Right lobe of liver (tissue), 4 donors: ENCODE measurements at regions not wholly inside any gene's neighbourhood (a gene's known extent, or its start where the extent isn't known, plus 50 kb on each side); places are given as distances from the start of the nearest gene placed in this dataset.

Experiments used
- CTCF ChIP-seq, 4 donors: fragments of 200-600 bp in 3 of 4; fragments of 450-650 bp in 1 of 4; IDR thresholded peaks; one replicate each; pipeline versions ENCODE4 v1.5.1 to v1.8.0; 2016 to 2022; ENCODE audit warnings: antibody characterized with exemption in 4 of 4, mild to moderate bottlenecking in 2 of 4
- POLR2A ChIP-seq: fragments of 450-650 bp; IDR thresholded peaks from one replicate; pipeline ENCODE4 v1.6.1; 2017; ENCODE audit warnings: antibody characterized with exemption, mild to moderate bottlenecking
- donor health status: DM: no; HTN: no; CAD: no.
- donor health status: DM: no; HTN: no; CAD: no.
- donor health status: DM: no; HTN: yes; CAD: no.

GRCh38 chr2:18500333-18500732 is 60.1 kb downstream of the RDH14 start:
- TF ChIP-seq POLR2A: no peak
- TF ChIP-seq CTCF (IDR thresholded peaks at IDR 0.05): no peak
